ENCODE measurements at regions not wholly inside any gene's neighbourhood (a gene's known extent, or its start where the extent isn't known, plus 50 kb on each side); places are given as distances from the start of the nearest gene placed in this dataset.
"Not testable (repeated sequence)": the region's sequence is repeated elsewhere in the genome, so short reads cannot be mapped to it uniquely, and the experiment has no call there.

DNA sequence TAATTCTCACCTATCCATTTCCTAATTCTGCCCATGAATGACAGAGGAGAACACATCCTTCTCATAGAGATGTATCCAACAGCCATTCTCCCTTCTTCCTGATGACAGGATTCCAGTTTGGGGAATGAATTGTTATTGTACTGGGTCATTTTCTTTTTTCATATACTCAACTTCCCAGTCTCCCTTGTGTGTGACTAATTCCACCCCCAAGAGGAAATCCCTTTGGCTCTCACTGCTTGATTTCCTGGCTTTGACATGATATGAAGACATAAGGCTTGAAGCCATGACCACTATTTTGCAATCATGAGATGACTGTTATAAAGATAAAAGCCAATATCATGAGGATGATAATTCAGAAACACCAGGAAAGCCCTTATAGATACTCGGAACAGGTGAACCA is 384.7 kb upstream of the ACVR2A start:
- DNase-seq, result no peak

DNA sequence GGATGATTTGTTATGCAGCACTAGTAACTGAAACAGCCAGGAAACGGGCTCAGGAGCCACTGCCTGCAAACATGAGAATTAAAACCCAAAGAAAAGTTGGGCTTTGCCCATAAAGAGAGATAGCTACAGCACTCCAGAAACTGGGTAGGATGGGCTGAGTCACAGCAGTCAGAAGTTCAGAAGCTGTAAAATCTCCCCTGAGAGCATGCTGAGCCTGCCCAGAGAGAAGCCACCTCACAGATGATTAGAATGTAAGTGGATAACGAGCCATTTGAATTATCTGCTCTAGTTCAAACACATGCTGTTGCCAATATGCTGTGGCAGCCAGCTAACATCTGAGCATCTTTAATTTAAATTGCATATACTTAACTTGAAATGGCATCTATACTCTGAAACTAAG is 388.1 kb upstream of the ACVR2A start:
- no peak for DNase-seq

- DNase-seq, result no peak
Observed at GRCh38 chr2:147451902-147452515, 392.8 kb upstream of the ACVR2A start.

DNA sequence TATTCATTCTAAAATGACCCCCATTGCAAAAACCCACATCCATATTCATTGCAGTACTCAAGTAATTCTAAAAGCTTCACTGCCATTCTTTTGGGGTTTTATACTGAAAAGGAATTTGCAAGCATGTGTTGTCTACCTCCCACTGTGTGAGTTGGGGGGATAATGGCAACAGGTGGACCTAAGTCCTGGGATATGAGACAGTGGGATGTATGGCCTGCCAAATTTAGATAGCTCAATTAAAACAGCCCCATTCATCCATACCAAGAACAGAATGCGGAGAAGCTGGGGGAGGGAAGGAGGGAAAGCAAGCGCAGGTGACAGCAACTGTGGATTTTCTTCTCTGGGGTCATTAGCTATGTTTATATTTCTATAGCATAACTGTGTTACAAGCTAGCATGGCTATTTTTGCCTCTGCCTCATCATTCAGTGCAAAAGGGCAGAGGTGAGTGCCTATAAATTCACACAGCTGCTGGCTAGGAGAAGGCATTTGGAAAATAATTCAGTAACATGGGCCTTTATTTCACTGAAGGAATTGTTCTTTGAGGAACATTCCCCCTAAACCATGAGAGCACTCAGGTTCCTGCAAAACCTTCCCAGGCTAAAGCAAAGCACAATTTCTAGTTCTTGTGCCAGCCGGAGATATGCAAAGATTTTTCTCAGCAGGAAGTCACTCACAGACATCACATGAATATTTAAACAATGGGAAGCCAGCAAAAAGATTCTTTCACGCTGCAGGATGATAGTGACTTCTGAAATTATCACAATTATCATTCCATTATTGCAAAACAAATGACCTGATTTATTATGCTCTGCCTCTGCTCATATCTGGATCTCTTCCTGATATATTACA is 393.9 kb upstream of the ACVR2A start:
- no peak for DNase-seq

DNA sequence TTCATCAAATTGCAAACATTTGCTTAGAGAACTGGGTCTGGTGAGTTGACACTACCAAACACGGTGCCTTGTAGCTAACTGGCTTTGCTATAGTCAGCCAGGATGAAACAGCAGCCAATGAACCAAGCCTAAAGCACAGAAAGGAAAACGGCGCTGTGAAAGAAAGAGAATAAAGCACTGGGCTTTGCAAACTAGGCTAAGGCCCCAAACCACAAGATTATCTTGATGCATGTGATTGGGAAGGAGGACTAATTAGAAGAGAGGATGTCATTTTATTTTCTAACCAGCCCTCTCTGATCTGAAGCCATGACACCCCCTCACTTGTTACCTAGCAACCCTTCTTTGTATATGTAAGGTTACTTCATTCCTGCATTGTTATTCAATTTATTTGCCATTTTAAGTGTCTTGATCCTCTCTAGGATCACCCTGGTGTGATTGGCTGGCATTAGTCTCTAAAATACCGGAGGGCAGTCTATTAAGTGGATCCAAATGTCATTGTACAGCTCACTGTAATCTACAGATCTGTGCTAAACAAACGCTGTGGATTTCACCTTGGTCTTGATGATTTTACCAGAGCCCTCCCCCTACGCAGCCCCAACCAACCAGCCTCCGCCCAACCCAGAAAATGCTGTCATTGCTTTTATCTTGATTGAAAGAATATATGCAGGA is 395.4 kb upstream of the ACVR2A start:
- DNase-seq, result no peak

DNA sequence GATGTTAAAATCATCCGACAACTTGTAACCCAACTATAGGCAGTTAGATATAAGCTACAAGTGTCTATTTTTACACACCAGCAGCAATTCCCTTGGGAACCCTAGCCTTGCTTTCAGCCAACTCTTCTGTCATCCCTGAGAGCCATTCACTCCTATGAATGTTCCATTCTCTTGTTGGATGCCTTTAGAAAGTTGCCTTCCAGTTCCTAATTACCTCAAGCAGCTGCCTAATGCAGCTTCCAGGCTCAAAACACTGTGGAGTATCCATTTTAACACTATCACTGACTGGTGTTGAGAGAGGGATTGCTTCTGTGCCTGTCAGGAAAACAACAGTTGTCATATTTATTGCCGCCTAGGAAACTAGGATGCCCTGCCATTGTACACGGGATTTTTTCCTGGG is 402.0 kb upstream of the ACVR2A start:
- peak; percentile 37 for DNase-seq

GRCh38 chr2:147441182-147441581 is 403.6 kb upstream of the ACVR2A start:
- DNase-seq, result no peak

- no peak for DNase-seq
Observed at GRCh38 chr2:147440734-147441133, 404.1 kb upstream of the ACVR2A start.

- DNase-seq, result no peak
Observed at GRCh38 chr2:147439986-147440385, 404.8 kb upstream of the ACVR2A start.

- DNase-seq, result no peak
Observed at GRCh38 chr2:147438882-147439281, 405.9 kb upstream of the ACVR2A start.

DNA sequence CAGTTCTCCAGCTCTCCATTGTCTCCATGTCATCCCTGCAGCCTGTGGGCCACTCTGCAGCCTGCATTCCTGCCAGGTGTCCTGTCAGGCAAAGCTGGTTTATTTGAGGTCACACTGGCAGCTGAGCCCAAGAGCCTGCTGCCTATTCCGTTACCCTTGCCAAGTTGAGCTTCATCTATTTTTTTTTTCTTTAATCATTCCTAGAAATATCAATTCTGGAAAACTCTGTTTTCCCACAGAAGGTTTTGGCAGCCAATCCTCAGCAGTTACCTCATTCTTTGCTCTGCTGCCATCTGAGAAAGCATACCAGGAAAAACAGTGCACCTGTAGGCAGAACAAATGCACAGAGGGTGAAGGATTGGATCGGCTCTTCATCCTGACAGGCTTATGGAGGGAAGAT is 411.0 kb upstream of the ACVR2A start:
- no peak for DNase-seq

GRCh38 chr2:147430408-147430807 is 414.4 kb upstream of the ACVR2A start:
- DNase-seq, result no peak

GRCh38 chr2:147428120-147428747 is 416.6 kb upstream of the ACVR2A start:
- no peak for DNase-seq

DNA sequence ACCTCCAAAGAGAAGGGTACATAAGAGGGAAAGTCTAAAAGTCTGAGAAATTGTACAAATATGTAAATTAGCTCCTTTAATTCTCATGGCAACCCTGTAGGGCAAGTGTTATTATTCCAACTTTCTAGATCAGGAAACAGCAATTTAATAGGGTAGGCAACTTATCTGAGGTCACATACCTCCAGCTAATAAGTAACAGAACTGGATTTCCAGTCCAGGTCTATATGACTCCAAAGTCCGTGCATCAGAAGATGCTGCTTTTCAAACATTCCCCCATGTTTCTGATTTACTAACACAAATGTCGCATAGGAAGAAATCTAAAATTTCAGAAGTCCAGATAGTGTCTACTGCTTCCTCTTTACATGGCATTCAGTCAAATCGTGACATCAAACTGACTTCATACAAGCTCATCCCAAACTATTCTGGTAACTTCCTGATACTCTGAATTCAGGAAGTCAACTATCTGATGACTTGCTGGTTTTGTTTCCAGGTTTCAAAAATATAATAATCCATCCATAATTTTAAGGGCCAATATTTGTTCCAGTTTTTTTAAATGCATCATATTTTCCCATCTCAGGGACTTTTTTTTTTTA is 419.3 kb upstream of the ACVR2A start:
- no peak for DNase-seq

DNA sequence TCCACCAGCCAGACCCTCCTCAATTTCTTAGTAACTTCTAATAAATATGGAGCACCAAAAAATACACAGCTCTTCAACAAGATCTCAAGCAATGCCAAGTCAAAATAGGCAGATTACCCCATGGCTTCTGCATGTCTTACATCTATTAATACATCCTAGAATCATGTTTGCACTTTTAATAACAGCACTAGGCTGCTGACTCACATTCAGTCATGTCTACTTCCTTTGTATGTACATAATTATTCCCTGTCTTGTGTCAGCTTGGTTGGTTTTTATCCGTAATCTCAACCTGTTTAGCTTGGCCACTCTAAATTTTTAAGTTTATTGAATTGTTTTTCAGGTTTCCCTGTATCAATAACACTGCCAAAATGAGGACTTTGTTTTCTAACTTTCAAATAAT is 420.1 kb upstream of the ACVR2A start:
- DNase-seq, result no peak

- no peak for DNase-seq
Observed at GRCh38 chr2:147420947-147421675, 423.7 kb upstream of the ACVR2A start.

DNA sequence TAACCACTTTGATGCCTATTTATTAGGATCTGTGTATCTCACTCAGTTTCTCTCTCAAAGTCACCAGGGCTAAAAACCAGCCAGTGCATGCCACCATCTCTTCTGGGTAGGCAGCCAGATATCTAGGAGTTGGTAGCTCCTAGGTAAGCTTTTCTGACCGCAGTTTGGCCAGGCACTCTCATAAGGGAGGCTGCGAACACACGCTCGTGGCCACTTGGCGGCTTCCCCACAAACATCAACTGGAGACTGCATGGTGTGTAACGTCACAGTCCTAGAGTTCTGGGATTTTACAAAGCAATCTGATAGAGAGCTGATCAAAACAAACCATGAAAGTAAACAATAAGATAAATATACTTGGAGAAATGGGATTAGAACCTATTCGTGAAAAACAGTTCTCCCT is 424.3 kb upstream of the ACVR2A start:
- no peak for DNase-seq

GRCh38 chr2:147416099-147416498 is 428.7 kb upstream of the ACVR2A start:
- no peak for DNase-seq

GRCh38 chr2:147414656-147415055 is 430.2 kb upstream of the ACVR2A start:
- DNase-seq, result not testable (repeated sequence)

DNA sequence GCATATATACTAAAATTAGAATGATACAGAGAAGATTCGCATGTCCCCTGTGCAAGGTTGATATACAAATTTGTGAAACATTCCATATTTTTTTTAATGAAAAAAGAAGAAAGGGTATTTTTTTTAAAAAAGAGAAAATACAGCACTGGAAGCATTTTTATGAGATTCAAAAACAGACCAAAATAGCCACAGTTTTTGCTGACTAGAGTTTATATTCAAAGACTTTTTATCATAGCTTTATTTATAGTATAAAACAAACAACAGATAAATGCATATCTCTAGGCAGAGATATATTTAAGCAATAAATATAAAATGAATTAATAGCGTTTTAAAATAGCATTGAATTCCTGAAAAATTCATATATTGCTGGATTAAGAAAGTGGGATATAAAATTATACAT is 436.5 kb upstream of the ACVR2A start:
- no peak for DNase-seq

GRCh38 chr2:147405651-147406050 is 439.2 kb upstream of the ACVR2A start:
- DNase-seq, result no peak

DNA sequence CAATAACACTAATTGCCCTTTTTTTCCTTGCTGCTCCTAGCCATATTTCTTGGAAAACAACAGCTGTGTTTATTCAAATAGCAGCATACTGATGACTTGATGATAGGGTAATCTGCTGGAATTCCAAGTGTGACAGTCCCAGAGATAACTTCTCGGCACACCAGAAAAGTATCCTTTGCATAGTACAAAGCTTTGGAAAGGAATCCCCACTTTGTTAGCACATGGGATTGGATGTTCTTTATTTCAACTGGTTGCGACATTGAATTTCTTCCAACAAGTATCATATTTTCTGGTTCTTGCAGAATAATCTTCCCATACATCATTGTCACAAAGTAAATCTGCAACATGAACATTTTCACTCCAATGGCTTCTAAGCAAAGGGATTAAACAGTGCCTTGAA is 445.8 kb upstream of the ACVR2A start:
- no peak for DNase-seq
